ENCODE measurements at regions not wholly inside any gene's neighbourhood (a gene's known extent, or its start where the extent isn't known, plus 50 kb on each side); places are given as distances from the start of the nearest gene placed in this dataset.

GRCh38 chr19:14265290-14266036 is 59.5 kb upstream of the ADGRL1 start:
- TF ChIP-seq CTCF (IDR thresholded peaks at IDR 0.05; ENCODE audit: extremely low read depth, missing control alignments), result no peak
- DNase-seq (ENCODE audit: low spot score), result no peak

GRCh38 chr19:14255902-14256649 is 50.1 kb upstream of the ADGRL1 start:
- DNase-seq (ENCODE audit: low spot score), result peak; percentile 1

All from GM20000 (cell line).